ENCODE measurements at regions not wholly inside any gene's neighbourhood (a gene's known extent, or its start where the extent isn't known, plus 50 kb on each side); places are given as distances from the start of the nearest gene placed in this dataset.

GRCh38 chrX:28324321-28324721, 262.9 kb upstream of the IL1RAPL1 start:
- ChIA-PET POLR2A (no interaction called here), CTCF (ENCODE audit: low intra/inter-chr PET ratio, low total read pairs) (no interaction called here)
- Histone ChIP-seq H3K4me2 (ENCODE audit: low read depth, low read length) (no peak overlapping the region), H3K36me3 (replicated peaks in 1 of 2; ENCODE audit: control insufficient read depth in 1 of 2, insufficient read depth in 2 of 2, low read length in 2 of 2) (no peaks in the 10 kb centered on the region), H3K4me1 (ENCODE audit: insufficient read depth, low read length) (no peaks in the 10 kb centered on the region), H2AFZ (ENCODE audit: low read length) (no peak overlapping the region), H3K27me3 (ENCODE audit: control insufficient read depth in 1 of 2, insufficient read depth in 2 of 2, low read length in 2 of 2) (no peaks in the 10 kb centered on the region), H3K9me3 (ENCODE audit: low read length) (no peaks in the 10 kb centered on the region), H3K9ac (ENCODE audit: insufficient read depth, low read depth, low read length) (no peak overlapping the region), H3K27ac (ENCODE audit: extremely low read length, insufficient read depth, low read length) (no peak overlapping the region), H4K20me1 (ENCODE audit: insufficient read depth, low read length) (no peaks in the 10 kb centered on the region), H3K79me2 (ENCODE audit: insufficient read depth, low read length) (no peaks in the 10 kb centered on the region), H3K4me3 (replicated peaks in 1 of 3; ENCODE audit: insufficient read depth in 1 of 3, low read depth in 2 of 3, low read length in 3 of 3) (no peak overlapping the region)
- in situ Hi-C loops (cut with HindIII; ENCODE audit: extremely low pct_ligation_motif_present, low pct_unique_long_range_greater_than_20kb) (no loop called here), intact Hi-C loops (cut with micrococcal nuclease; ENCODE audit: unreplicated experiment) (no loop called here)
- no TSS peak for BruUV-seq (replicated peaks)
- FAIRE-seq (no peak), DNase-seq (ENCODE audit: low spot score) (no peak), ATAC-seq (no peak)
- 25% methylated on average over 1 of the region's 5 CpGs for WGBS (ENCODE audit: low lambda C conversion rate)
- TF ChIP-seq PAF1 (CRISPR knock-in tag; IDR thresholded peaks at IDR 0.05) (no peak), CC2D1A (CRISPR knock-in tag; IDR thresholded peaks at IDR 0.05) (no peak), FOXP4 (CRISPR knock-in tag; IDR thresholded peaks at IDR 0.05) (no peak), NFYB (CRISPR knock-in tag; IDR thresholded peaks at IDR 0.05) (no peak), NR0B2 (CRISPR knock-in tag; IDR thresholded peaks at IDR 0.05) (no peak), ZSCAN5A (CRISPR knock-in tag; IDR thresholded peaks at IDR 0.05; ENCODE audit: borderline replicate concordance) (no peak), UBTF (CRISPR knock-in tag; IDR thresholded peaks at IDR 0.05) (no peak)
